ENCODE measurements at regions not wholly inside any gene's neighbourhood (a gene's known extent, or its start where the extent isn't known, plus 50 kb on each side); places are given as distances from the start of the nearest gene placed in this dataset.
"Not testable (repeated sequence)": the region's sequence is repeated elsewhere in the genome, so short reads cannot be mapped to it uniquely, and the experiment has no call there.

DNA sequence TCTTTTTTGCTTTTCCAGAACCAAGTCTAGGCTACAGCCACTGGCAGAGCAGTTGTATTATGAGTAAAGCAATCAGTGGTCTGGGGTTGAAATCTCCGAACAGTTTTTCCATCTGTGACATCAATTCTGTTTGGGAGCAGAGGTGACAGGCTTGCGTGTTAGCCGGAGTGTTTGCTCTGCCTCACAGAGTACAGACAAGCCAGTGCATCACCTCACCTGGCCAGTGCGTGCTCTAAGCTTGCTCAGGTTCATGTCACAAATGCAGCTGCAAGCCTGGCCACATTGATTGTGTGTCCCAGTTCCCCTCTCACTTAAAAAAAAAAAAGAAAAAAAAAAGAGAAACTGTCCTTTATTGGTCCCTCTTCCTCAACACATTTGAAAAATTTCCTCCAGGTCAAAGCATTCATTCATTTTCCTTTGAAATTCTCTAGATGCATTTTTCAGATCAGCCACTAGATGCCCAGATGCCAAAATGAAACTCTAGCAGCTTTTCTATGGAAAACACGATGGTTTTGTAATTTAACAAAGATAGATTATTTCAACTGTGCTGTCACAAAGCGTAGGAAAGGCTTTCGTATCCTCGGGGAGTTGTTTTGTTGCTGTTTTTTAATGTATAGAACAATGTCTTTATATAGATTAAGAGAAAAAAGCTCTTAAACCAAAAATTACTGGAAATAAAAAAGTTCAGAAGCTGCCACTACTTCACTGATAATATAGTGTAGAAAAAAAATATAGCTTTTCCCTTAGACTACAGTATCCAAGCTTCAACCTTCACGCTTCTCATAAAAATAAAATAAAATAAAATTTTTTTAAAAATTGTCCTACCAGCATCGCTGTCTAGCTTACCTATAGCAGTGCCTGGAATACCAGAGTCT is 585.5 kb downstream of the TLE1 start:
- no peak for DNase-seq

- no peak for DNase-seq
Measured at GRCh38 chr9:81097131-81097847, 592.1 kb downstream of the TLE1 start.

DNA sequence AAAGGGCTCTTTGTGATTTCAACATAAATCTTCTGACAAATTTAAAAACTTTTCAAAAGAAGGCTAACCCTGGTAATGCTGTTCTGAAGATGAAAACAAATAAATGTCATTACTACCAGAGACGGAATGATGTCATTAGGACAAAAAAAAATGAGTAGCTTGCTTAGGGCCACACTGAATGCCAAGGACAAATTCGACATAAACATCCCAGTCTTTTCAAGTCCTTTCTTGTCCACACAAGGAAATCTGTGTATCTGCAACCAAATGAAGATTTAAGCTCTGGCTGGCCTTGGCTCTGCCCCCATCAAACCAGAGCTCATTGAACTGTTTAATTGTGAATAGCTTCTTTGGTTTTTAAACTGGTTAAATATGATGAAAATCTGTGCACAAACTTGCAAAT is 592.7 kb downstream of the TLE1 start:
- no peak for DNase-seq

DNA sequence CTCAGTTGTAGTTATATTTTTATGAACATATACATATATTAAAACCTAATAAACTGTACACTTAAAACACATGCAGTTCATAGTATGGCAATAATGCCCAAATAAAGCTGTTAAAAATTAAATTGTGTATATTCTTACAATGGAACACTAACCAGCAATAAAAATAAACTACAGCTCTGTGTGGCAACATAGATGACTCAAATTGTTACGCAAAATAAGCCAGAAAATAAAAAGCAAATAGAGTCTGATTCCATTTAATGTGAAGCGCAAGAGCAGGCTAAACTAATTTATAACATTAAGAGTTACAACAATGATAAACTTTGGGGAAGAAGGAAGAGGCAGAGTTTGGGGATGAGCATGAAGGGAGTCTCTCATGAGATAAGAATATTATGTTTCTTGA is 597.3 kb downstream of the TLE1 start:
- no peak for DNase-seq

DNA sequence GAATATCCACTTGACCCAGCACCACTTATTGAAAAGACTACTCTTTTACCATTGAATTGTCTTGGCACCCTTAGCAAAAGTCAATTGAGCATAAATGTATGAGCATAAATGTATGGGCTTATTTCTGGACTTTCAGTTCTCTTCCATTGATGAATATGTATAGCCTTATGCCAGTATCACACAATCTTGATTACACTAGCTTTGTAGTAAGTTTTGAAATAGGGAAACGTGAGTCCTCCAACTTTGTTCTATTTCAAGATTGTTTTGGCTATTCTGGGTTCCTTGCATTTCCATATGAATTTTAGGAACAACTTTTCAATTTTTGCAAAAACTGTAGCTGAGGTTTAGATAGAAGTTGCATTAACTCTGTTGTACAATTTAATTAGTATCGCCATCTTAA is 601.0 kb downstream of the TLE1 start:
- DNase-seq = no peak

DNA sequence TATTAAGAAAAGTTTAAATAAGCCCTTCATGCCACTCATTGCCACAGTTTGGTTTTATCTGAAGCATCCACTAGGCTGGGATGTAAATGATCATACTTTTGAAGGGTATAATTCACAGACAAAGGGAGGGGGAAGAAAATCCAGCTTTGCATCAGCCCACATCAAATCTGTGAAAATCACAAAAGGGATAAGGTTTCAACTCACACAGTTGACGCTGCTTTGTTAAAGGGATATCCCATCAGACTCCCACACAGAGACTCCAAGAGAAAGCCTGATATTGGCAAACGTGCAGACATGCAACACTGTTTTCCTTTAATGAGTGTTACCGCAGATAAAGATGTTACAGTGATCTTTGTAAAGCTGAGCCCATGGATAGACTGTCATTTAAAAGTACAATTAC is 602.9 kb downstream of the TLE1 start:
- DNase-seq = no peak

- no peak for DNase-seq
Measured at GRCh38 chr9:81083854-81084512, 605.4 kb downstream of the TLE1 start.

DNA sequence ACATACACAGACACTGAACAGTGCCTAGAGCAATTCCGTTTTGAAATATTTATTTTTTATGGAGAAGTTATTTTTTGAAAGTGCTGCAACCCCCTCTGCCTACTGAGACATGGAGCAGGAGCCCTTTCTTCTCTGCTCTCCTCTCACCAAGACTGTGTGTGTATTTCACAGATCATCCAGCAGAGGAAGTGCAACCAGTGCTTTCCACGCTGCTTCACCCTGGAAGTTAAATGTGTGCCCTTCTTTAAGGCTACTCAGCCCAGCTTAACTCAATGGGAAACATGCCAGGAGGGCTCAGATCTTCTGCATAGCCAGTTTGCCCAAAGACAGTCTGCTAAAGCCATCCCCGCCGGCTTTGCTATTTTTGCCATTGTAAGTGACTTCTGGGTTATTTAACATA is 606.3 kb downstream of the TLE1 start:
- DNase-seq = no peak

DNA sequence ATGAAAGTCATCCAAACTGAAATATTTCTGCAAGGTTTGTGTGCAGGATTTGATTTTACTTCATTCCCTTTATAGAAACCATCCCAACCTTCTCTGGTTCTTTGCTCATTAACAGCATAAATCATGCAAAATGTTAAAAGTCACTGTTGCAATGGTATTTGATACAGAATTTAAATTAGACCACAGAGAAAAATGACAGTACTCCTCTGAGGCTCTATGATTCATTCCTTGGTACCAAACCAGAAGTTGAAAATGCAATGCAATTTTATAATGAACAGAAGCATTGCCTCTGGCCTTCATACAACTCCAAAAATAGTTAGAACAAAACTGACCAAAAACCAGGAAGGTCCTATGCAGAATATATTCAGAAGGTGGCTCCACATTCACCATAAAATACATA is 607.1 kb downstream of the TLE1 start:
- no peak for DNase-seq

DNA sequence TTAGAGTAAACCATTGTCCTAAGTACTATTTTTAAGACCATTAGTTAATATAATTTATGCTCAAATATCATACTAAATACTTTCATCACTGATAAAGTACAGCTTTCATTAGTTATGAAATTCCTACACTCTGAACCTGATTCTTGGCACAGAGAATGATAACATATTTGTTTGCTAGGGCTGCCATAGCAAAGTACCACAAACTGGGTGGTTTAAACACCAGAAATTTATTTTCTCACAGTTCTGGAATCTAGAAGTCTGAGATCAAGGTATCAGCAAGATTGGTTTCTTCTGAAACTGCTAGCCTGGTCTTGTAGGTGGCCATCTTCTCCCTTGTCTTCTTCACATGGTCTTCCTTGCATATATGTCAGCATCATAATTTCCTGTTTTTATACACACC is 608.4 kb downstream of the TLE1 start:
- DNase-seq = no peak

DNA sequence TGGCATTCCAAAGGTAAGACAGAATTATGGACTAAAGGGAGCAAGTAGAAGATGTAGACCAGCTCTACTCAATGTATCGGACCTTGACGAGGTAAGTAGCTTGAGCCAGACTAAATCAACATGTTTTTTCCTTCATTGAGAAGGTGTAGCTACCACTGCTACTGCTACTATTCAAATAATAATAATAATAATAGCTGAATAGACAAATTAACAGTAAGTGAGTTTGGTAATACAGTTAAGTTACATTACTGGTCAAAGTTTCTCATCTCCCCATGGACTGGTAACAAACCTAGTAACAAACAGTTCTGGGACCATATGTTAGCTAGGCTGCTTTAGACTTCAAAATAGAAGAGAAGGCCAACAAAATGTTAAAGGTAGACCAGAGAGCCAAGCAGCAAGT is 609.2 kb downstream of the TLE1 start:
- no peak for DNase-seq

GRCh38 chr9:81079055-81079454 is 610.3 kb downstream of the TLE1 start:
- DNase-seq = no peak

DNA sequence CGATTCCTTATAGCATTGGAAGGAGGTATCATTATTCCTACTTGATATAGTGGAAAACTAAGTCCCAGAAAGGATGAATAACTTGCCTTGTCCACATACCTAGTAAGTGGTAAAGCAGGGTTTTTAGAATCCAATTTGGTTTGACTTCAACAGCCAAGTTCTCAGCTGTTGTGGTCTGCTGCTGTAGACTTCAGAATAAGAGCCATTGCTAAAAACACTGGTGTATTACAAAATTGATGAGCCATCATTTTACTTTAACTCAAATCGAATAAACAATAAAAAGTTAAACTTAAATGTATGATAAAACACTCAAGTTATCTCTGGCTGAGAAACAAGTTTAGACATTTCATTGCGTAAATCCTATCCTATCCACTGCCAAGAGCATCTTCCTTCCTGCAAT is 610.8 kb downstream of the TLE1 start:
- DNase-seq = no peak

DNA sequence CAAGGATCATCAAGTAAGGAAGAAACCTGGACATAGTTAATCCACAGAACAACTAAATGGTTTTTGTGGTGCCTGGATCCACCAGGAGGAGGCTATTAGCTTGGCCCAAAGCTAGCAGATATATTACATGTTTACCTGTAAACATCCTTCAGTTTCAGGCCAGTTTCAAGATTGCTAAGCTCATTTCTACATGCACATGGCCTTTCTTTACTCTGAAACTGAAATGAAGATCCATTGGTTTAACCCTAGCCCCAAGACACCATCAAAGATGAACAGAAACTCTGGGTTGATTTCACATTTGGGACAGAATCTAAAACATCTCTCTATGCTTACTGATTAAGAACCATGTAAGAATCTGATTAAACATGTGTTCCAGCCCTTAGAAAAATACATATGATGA is 611.8 kb downstream of the TLE1 start:
- DNase-seq = no peak

DNA sequence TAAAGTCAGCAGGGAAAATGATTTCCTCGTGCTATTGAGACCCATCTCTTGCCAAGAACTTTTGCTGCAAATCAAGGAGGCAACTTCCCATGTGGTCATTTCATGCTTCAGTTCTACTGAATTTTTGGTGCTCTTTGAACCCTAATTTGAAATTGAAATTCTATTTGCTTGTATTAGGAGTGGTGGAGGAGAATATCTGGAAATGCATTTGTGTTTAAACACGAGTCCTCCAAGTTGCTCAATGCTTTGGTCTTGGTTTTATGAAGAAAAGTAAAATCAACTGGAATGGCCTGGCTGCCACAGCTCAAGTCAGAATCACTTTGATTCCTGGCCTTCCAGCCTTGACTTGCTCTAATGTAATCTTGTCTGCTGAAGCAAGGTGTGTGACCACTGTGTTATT is 613.2 kb downstream of the TLE1 start:
- no peak for DNase-seq

DNA sequence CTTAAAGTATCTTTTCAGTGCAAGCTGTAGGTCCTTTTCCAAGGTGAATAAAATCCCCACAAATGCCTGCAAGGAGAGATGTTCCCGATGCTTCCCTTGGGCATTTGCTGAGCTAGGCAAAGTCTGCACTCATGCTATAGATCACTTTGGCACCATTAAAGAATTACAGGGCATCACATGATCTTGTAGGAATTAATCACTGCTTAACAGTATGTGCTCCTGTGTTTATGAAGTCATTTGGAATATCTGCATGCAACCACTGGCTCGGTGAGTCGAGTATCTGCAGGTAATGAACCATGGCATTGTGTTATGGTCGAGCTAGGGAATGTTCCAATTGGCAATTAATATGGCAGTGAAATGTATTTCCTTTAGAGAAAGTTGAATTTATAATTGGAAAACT is 615.1 kb downstream of the TLE1 start:
- DNase-seq = no peak

DNA sequence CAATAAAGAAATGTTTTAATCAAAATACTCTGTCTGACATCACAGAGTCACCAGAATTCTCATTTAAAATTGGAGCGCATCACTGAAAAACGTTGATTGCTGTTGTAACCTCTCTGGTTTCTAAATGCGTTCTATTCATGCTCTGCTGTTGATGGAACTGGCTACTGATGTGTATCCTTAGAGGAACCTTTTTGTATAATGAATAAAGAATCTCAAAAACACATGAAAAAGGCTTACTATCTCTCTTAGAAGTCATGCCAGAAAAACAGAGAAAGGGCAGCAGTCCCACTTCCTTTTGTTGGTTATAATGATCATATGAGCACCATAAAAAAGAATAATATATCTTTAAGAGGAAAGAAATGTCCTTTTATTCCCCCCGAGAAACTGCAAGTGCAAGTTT is 615.5 kb downstream of the TLE1 start:
- DNase-seq = no peak

DNA sequence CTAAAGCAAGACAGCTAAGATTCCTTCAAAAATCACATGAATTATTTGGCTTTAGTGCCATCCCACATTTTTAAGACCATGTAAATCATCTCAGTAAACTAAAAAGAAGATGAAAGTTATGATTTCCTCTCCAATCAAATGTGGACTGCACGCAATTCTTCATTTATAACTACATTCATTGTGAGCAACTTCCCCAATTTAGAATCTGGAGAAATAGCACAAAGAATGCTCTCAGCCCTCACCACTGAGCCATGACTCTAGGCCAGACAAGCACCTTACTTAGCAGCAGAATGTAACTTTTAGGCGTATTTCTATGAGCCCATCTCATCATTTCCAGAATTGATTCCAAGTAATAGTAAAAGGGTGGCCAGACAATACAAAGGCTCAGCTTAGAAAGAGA is 616.6 kb downstream of the TLE1 start:
- DNase-seq = no peak

DNA sequence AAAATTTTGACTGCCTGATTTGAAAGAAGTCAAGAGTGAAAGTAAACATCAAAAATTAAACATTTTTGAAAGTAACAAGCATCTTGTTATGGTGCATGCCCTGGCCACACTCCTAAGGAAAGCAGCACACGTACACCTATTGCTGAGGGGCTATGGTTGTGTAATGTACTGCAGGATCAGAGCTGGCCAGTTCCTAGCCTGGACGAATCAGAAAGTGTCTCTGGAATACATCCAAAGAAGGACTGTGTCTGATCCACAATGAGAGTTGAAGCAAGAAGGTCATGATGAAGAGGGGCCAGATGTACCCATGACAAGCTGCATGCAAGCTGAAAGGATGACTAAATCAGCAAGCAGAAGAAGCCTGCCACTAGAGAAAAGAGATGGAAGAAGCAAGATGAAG is 618.2 kb downstream of the TLE1 start:
- no peak for DNase-seq

DNA sequence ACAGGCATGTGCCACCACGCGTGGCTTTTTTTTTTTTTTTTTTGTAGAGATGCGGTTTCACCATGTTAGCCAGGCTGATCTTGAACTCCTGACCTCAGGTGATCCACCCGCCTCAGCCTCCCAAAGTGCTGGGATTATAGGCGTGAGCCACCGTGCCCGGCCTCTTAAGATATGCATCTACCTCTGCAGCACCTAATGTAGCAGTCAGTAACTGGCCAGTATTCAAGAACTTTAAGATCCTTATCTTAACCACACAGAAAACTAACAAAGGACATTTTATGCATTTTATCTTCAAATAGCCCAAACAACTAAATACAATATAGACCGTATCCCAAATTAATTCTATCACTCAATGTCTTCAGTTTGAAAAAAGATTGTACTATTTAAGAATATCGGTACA is 618.7 kb downstream of the TLE1 start:
- DNase-seq = no peak

DNA sequence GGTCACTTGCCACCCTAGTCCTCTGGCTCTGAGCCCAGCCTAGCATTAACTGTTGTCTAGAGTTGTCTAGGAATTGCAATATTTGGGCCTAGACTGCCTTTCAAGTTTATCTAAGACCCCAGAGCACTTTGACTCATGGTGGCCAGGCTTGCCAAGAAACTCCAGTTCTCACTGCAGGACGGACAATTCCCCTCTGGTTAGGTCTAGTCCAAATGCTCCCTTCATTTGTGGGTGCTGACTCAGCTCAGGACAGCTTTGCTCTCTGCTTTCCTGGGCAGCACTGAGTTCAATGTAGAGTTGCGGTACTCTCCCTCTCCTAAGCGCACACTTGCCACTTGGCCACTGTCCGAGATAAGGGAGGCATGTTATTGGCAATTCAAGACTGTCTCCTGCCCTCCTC is 619.4 kb downstream of the TLE1 start:
- DNase-seq = no peak

DNA sequence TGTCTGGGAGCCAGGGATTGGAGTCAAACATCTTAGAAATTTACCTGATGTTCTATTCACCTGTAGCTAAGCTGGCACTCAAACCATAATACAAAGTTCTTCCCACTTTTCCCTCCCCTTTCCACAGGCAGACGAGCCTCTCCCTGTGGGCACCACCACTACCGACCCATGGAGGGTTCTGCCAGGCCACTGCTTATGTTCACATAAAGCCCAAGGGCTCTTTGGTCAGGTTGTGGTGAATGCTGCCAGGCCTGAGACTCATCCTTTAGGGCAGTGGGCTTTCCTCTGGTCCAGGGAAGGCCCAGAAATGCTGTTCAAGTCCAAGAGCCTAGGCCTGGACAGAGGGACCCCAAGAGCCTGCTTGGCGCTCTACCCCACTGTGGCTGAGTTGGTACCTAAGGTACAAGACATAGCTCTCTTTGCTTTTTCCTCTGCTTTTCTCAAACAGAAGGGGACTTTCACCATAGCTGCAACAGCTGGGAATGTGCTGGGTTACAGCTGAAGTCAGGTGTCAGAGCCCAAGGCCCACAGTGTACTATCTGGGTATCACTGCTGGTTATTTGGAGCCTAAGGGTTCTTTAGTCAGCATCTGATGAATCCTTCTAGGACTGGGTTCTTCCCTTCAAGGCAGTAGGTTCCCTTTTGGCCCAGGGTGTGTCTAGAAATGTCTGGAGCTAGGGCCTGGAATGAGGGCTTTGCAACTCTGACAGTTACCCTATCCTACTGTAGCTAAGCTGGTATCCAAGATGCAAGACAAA is 620.1 kb downstream of the TLE1 start:
- no peak for DNase-seq

DNA sequence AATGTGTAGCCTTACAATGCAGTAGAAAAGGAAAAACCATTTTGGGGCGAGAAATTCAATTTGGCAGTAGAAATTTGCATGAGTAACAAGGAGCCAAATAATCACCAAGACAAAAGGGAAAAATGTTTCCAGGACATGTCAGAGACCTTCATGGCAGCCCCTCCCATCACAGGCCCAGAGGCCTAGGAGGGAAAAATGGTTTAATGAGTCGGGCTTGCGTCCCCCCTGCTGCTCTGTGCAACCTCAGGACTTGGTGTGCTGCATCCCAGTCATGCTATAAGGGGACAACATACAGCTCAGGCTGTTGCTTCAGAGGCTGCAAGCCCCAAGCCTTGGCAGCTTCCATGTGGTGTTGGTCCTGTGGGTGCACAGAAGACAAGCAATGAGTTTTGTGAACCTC is 626.4 kb downstream of the TLE1 start:
- DNase-seq = not testable (repeated sequence)
